Neutrophil (primary cell): ENCODE measurements at regions not wholly inside any gene's neighbourhood (a gene's known extent, or its start where the extent isn't known, plus 50 kb on each side); places are given as distances from the start of the nearest gene placed in this dataset.

Experiments used
- H3K27ac ChIP-seq: fragments of 200-600 bp; sonication (generic); 2 replicates; pipeline ENCODE4 v1.5.1; 2016; ENCODE audit warnings: mild to moderate bottlenecking, moderate library complexity
- H3K27me3 ChIP-seq: fragments of 200-600 bp; sonication (generic); 2 replicates; pipeline ENCODE4 v1.6.0; 2016; ENCODE audit warnings: mild to moderate bottlenecking
- H3K36me3 ChIP-seq: fragments of 200-600 bp; sonication (generic); 2 replicates; pipeline ENCODE4 v1.5.1; 2017
- H3K4me1 ChIP-seq, 2 experiments: fragments of 200-600 bp in 1 of 2; sonication (generic) in 1 of 2; 1 replicate in 1 of 2; 2 replicates in 1 of 2; pipeline versions ENCODE4 v1.5.1 to v1.6.1; 2013 to 2016; ENCODE audit warnings: low read depth in 1 of 2, low read length in 1 of 2, mild to moderate bottlenecking in 1 of 2, moderate library complexity in 1 of 2; ENCODE audit not compliant: control insufficient read depth in 1 of 2, insufficient read depth in 1 of 2
- H3K4me3 ChIP-seq, 2 experiments: fragments of 200-600 bp in 1 of 2; sonication (generic) in 1 of 2; 1 replicate in 1 of 2; 2 replicates in 1 of 2; pipeline ENCODE4 v1.5.1; 2013 to 2016; ENCODE audit warnings: low read depth in 1 of 2, low read length in 1 of 2, mild to moderate bottlenecking in 1 of 2, moderate library complexity in 1 of 2
- H3K9me3 ChIP-seq: fragments of 200-600 bp; sonication (generic); 2 replicates; pipeline ENCODE4 v1.5.1; 2016
- CTCF ChIP-seq: fragments of 200-600 bp; sonication (generic); IDR thresholded peaks from 2 replicates; pipeline ENCODE4 v1.5.1; 2016; ENCODE audit warnings: antibody characterized with exemption

DNA sequence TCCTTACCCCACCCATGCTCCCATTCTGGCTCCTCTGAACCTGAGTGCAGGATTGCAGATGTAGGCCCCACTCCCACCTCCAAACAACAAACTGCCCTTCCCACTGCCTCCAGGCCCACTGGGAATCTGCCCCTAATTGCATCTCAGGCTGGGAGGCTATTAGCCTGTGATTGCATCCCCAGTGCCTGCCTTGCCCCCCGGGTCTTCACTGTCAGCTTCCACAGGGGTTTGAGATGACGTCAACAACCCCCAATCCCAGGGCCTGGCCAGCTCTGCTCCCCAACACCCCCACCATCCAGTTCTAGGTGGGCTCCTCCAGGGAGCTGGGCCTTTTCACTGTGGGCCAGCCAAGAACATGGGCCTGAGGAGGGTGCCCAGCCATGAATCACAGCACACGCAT, 91.5 kb downstream of the PCDH1 start:
- Histone ChIP-seq H3K36me3 (no peaks in the 10 kb centered on the region), H3K4me3 (no peak overlapping the region), H3K4me1 (no peaks in the 10 kb centered on the region), H3K27me3 (peaks cover 35% of the 10 kb centered on the region), H3K27ac (no peak overlapping the region), H3K9me3 (no peaks in the 10 kb centered on the region)
- no peak for TF ChIP-seq CTCF

- H3K27ac ChIP-seq: no peak overlapping the region
- no peaks in the 10 kb centered on the region for H3K9me3 ChIP-seq
- H3K4me1 ChIP-seq: no peaks in the 10 kb centered on the region
- H3K4me3 ChIP-seq: no peak overlapping the region
- H3K27me3 ChIP-seq: peaks cover 38% of the 10 kb centered on the region
- no peaks in the 10 kb centered on the region for H3K36me3 ChIP-seq
- no peak for TF ChIP-seq CTCF
Observed at GRCh38 chr5:141785711-141786110, 92.5 kb downstream of the PCDH1 start.

- no peak overlapping the region for H3K27ac ChIP-seq
- no peaks in the 10 kb centered on the region for H3K36me3 ChIP-seq
- no peak for TF ChIP-seq CTCF
- H3K27me3 ChIP-seq: peaks cover 33% of the 10 kb centered on the region
- no peaks in the 10 kb centered on the region for H3K9me3 ChIP-seq
- H3K4me3 ChIP-seq: no peak overlapping the region
- H3K4me1 ChIP-seq: no peaks in the 10 kb centered on the region
Observed at GRCh38 chr5:141785135-141785534, 93.1 kb downstream of the PCDH1 start.

- no peak for TF ChIP-seq CTCF
- Histone ChIP-seq H3K4me1 (no peaks in the 10 kb centered on the region), H3K9me3 (no peaks in the 10 kb centered on the region), H3K27ac (no peak overlapping the region), H3K4me3 (no peak overlapping the region), H3K27me3 (peaks cover 34% of the 10 kb centered on the region), H3K36me3 (no peaks in the 10 kb centered on the region)
Observed at GRCh38 chr5:141784529-141784928, 93.7 kb downstream of the PCDH1 start.

DNA sequence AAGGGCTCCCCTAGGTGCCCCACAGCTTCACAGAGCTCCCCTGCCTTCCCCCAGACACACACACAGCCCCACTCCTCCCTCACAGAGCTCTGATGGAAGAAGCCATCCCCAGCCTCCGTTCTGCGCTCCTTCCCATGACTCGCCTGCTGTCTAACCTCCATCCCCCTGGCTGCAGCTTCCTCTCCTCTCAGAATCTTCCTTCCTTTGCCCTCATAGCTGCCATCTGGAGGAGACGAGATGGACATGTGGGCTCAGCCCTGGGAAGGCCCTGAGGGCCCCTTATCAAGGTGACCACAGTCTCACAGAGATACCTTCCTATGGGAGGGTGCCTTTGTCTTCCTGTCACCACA, 94.3 kb downstream of the PCDH1 start:
- H3K27ac ChIP-seq: no peak overlapping the region
- no peaks in the 10 kb centered on the region for H3K9me3 ChIP-seq
- peaks cover 36% of the 10 kb centered on the region for H3K27me3 ChIP-seq
- no peaks in the 10 kb centered on the region for H3K4me1 ChIP-seq
- TF ChIP-seq CTCF: no peak
- H3K36me3 ChIP-seq: no peaks in the 10 kb centered on the region
- H3K4me3 ChIP-seq: no peak overlapping the region
